GM23248 (cell line): ENCODE measurements at regions not wholly inside any gene's neighbourhood (a gene's known extent, or its start where the extent isn't known, plus 50 kb on each side); places are given as distances from the start of the nearest gene placed in this dataset.

Source experiments
- EZH2 ChIP-seq: fragments of 200-600 bp; sonication (generic); IDR thresholded peaks from 2 replicates; pipeline ENCODE4 v1.6.1; 2018; ENCODE audit warnings: antibody characterized with exemption, mild to moderate bottlenecking; ENCODE audit not compliant: insufficient read depth, poor library complexity, severe bottlenecking
- EZH2phosphoT487 ChIP-seq: fragments of 200-600 bp; sonication (generic); IDR thresholded peaks from 2 replicates; pipeline ENCODE4 v1.6.1; 2018; ENCODE audit warnings: antibody characterized with exemption, moderate library complexity, mild to moderate bottlenecking, low read depth; ENCODE audit not compliant: insufficient read depth

- TF ChIP-seq EZH2phosphoT487 (no peak), EZH2 (no peak)
Observed at GRCh38 chr20:24139846-24140245, 151.3 kb upstream of the GGTLC1 start.
